CD4-positive, alpha-beta T cell treated with Interleukin-15 for 4 hours (primary cell): ENCODE measurements at regions not wholly inside any gene's neighbourhood (a gene's known extent, or its start where the extent isn't known, plus 50 kb on each side); places are given as distances from the start of the nearest gene placed in this dataset.
"Not testable (repeated sequence)": the region's sequence is repeated elsewhere in the genome, so short reads cannot be mapped to it uniquely, and the experiment has no call there.

Source experiments
- DNase-seq: peaks from one replicate; pipeline ENCODE4 v3.0.0-alpha.2; 2020; ENCODE audit warnings: low spot score

DNA sequence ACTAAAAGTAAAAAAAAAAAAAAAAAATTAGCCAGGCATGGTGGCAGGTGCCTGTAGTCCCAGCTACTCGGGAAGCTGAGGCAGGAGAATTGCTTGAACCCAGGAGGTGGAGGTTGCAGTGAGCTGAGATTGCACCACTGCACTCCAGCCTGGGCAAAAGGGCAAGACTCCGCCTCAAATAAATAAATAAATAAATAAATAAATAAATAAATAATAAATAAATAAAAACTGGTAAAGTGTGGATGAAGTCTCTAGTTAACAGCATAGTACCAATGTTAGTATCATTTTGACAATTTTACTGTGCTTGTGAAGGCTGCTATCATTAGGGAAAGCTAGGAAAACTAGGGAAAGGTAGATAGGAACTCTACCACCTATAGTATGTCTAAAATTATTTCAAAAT, 581.0 kb upstream of the ID4 start:
- DNase-seq: not testable (repeated sequence)

GRCh38 chr6:19261642-19262041, 575.5 kb upstream of the ID4 start:
- DNase-seq: no peak

DNA sequence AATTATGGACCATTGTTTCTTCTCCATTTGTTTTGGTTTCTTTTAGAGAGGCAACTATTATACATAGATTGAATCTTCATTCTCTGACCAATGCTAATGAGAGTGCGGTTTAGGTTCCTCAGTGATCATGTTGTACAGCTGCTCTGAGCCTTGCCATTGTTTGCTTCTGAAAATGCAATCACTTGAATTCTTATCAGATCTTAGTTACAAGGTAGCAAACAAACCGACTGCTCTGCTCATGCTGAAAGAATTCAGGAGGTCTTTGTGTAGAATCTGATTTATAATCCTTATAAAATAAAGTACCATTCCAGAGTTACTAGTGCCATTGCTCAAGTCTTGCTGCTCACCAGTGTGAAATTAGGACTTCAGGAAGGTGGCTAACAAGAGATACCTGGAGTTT, 569.1 kb upstream of the ID4 start:
- no peak for DNase-seq

- DNase-seq: no peak
These were observed 568.5 kb upstream of the ID4 start for GRCh38 chr6:19268718-19269117.

DNA sequence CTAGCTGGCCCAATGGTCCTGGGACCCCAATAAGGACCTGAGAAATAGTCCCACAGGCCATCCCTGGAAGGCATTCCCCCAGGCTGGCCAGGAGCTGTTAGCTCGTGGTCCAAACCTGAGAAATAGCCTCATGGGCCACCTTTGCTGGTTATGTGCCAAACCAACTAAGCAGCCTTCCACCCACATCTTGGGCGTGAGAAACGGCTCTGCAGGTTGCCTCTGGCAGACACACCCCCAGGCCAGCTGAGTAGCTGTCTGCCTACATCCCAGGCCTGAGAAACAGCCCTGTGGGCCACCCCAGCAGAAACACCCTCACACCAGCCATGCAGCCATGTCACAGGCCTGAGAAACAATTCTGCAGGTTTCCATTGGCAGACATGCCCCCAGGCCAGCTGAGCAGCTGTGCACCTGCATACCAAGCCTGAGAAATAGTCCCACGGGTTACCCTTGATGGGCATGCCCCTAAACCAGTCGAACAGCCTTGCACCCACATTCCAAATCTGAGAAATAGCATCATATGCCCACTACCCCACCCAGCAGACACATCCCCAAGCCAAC, 567.8 kb upstream of the ID4 start:
- no peak for DNase-seq

DNA sequence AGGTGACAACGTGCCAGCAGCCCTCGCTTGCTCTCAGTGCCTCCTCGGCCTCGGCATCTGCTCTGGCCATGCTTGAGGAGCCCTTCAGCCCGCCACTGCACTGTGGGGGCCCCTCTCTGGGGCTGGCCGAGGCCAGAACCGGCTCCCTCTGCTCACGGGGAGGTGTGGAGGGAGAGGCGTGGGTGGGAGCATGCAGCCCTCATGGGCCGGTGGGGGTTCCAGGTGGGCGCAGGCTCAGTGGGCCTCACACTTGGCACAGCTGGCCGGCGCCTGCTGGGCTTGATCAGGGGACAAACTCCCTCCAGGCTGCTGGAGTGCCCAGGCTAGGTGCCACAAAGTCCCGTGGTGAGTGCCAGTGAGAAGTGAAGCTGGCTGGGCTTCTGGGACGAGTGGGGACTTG, 566.6 kb upstream of the ID4 start:
- DNase-seq: no peak

GRCh38 chr6:19279273-19279684, 557.9 kb upstream of the ID4 start:
- no peak for DNase-seq

GRCh38 chr6:19287928-19288327, 549.2 kb upstream of the ID4 start:
- no peak for DNase-seq

- no peak for DNase-seq
These were observed 547.7 kb upstream of the ID4 start for GRCh38 chr6:19289457-19289856.

DNA sequence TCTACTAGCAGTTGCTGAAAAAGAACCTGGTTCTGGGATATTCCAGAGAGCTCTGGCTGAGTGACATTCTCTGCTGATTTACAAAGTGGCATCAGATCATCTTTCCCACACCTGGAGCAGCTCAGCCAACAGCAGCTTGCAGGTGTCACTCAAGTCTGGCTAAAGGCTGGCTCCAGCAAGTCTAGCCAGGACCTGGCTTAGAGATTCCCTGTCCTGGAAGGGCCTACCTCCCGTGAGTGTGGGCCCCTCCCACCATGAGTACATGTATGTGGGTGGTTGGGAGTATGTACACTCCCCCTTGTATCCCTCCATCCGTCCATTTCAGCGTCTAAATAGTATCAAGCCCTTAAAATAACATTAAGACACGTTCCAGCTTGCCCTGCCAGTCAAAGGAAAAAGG, 539.3 kb upstream of the ID4 start:
- no peak for DNase-seq

DNA sequence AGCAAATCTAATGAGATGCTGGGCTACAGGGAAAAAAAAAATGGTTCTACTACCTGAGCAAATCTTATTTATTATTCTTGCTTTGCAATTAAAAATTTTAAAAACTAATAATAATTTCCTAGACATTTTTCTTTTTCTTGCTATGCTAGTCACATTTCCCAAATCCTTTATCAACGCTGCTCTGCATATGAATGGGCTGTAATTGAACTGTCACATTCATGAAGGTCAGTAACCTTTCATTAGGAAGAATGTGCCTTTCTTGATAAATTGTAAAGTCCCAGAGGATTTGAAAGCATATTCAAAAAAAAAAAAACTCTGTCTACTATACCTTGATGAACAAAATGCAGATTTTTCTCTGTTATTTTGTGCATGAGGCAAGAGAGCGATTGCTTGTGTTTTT, 538.7 kb upstream of the ID4 start:
- DNase-seq: no peak

GRCh38 chr6:19299129-19299528, 538.0 kb upstream of the ID4 start:
- no peak for DNase-seq

GRCh38 chr6:19301980-19302379, 535.2 kb upstream of the ID4 start:
- no peak for DNase-seq

GRCh38 chr6:19303383-19303782, 533.8 kb upstream of the ID4 start:
- DNase-seq: no peak

- DNase-seq: no peak
These were observed 527.5 kb upstream of the ID4 start for GRCh38 chr6:19309661-19310060.

- no peak for DNase-seq
These were observed 525.4 kb upstream of the ID4 start for GRCh38 chr6:19311786-19312185.

DNA sequence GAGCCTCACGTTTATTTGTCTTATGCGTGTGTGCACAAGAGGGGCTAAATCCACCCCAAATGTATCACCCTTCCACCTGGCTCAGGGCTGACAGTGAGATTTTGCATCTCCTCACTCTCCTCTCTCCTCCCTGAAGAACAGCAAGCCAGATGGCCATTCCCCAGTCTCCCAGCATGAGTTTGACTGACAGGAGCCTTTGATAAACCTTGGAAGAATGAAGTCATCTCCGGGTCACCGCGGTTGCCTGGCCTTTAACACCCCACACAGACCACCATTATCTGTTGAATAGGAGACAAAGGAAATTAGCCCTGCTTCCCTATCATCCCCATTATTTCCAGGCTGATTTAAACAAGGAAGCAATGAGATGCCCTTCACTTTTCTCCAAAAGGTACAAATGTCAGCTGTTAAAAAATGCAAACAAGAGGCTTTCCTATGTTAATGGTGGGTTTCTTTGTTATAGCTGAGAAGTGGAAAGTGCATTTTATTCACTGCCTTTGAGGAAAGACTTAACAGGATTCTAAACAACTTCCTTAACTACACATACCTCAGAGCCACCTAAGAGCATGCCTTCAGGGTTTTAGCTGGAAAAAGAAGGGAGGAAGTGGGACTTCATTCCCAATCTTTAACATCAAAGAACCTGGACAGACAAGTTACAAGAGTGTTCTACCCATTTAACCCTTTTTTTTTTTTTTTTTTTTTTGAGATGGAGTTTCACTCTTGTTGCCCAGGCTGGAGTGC, 524.8 kb upstream of the ID4 start:
- no peak for DNase-seq

GRCh38 chr6:19317431-19317986, 519.7 kb upstream of the ID4 start:
- DNase-seq: no peak

GRCh38 chr6:19319005-19319404, 518.2 kb upstream of the ID4 start:
- DNase-seq: no peak

GRCh38 chr6:19320111-19320581, 517.0 kb upstream of the ID4 start:
- DNase-seq: no peak

- DNase-seq: no peak
These were observed 514.3 kb upstream of the ID4 start for GRCh38 chr6:19322691-19323485.

DNA sequence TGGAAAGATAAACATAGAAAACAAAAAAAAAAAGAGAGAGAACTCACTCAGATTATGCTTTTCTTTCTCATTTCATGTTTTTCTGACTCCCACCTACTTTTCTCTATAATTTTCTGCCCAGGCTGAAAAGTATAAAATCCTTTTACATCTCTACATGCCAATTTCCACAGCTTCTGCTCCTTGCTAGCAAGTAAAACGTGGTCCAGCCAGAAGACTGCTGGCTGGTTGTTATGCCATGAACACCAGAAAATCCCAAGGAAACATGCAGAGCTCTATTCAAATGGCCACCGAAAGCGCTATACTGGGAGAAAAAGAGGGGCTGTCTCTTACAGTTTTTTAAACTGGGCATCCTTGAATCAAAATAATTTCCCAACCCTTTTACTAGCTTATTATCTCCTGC, 512.8 kb upstream of the ID4 start:
- no peak for DNase-seq

GRCh38 chr6:19325335-19325789, 511.8 kb upstream of the ID4 start:
- no peak for DNase-seq
